HG02973 (cell line): ENCODE measurements at regions not wholly inside any gene's neighbourhood (a gene's known extent, or its start where the extent isn't known, plus 50 kb on each side); places are given as distances from the start of the nearest gene placed in this dataset.

Experiments used
- ATAC-seq: cut with Tn5 transposase; IDR thresholded peaks from one replicate; pipeline ENCODE4 v1.9.1; 2021; ENCODE audit warnings: moderate library complexity; ENCODE audit not compliant: unreplicated experiment

- ATAC-seq: no peak
These were observed 100.1 kb downstream of the HLX start for GRCh38 chr1:220979371-220979770.

DNA sequence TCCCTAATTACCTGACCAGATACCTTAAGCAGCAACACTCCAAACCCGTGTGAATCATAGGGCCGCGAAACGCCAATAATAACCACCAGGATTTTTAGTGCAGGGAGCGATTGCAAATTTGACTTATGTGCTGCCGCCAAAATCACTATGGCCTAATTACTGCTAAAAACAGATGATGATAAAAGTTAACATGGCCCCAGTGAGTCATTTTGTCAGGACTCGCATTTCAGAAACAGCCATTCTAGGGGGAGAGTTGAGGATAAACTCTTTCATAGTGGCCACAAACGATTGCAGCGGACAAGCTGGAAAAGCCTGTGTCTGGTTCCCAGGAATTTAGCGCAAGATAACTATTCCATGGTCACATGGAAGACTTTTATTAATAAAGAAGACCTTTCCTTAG, 103.4 kb downstream of the HLX start:
- ATAC-seq: no peak

GRCh38 chr1:220983877-220984635, 104.8 kb downstream of the HLX start:
- no peak for ATAC-seq

GRCh38 chr1:220990427-220991339, 111.4 kb downstream of the HLX start:
- ATAC-seq: no peak

- no peak for ATAC-seq
These were observed 112.3 kb downstream of the HLX start for GRCh38 chr1:220991506-220991905.

GRCh38 chr1:220991959-220992704, 112.9 kb downstream of the HLX start:
- no peak for ATAC-seq

- no peak for ATAC-seq
These were observed 113.4 kb downstream of the HLX start for GRCh38 chr1:220992705-220993052.

GRCh38 chr1:220994671-220995070, 115.4 kb downstream of the HLX start:
- ATAC-seq: no peak

DNA sequence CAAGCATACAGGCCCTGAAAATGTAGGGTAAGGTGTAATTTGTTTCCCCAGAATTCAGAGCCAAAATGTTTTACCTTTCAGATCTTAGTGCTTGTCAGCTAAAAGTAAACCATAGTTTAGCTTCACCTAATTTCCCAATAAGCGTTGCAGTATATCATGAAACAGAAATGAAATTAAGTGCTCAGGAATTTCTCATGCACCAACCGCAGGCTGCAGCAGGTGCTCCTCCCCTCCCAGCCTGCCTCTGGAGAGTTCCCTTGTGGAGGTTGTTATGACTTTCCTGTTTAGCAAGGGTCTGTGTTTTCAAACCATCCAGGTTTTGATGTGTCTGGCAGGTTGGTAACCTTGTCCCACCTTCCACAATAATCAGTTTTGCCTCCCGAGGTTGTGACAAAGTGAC, 118.5 kb downstream of the HLX start:
- no peak for ATAC-seq

- no peak for ATAC-seq
These were observed 120.9 kb downstream of the HLX start for GRCh38 chr1:220999872-221000863.

GRCh38 chr1:221001167-221001566, 121.9 kb downstream of the HLX start:
- no peak for ATAC-seq

- ATAC-seq: no peak
These were observed 123.4 kb downstream of the HLX start for GRCh38 chr1:221002601-221003000.

- ATAC-seq: no peak
These were observed 131.9 kb downstream of the HLX start for GRCh38 chr1:221011145-221011544.

GRCh38 chr1:221012120-221012519, 132.9 kb downstream of the HLX start:
- ATAC-seq: no peak

DNA sequence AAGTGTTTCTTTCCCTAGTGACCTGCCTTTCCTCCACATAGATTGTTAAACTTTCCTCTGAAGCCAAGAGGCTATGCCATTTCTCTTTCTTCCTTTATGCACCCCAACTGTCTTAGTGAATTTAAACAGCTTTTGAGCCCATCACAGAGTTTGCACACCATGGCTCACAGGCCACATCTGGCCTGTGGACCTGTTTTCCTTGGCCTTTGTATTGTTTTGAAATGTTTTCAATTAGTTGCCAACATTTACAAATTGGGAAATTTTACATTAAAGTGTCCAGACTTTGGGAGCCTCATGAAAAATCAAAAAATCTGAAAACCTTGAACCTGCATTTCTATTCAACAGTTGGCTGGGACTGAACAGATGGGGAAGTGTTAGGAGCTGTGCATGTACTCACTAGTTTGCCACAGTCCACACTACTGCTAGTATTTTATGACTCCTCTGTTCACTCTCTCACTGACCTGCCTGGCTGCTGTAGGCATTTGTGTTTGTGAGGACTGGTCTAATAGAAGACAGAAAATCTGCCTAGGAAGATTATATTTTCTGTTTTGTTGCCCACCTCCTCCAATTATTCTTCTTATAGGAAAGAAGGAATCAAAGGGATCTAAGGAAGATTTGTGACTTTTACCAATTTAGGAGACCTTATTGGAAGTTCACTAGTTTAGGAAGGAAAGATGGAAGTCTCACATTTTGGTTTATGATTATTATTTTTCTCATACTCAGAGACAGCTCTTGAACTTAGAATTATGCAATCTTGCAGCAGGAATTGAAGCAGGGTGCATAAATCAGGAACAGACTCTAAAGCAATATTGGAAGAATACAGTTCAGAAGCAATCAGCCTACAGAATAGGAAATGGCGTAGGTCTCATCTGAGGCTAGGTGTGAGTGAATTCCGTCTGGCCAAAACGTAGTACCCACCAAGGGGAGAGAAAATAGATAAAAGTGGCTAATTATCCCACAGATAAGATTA, 134.7 kb downstream of the HLX start:
- no peak for ATAC-seq

- no peak for ATAC-seq
These were observed 136.0 kb downstream of the HLX start for GRCh38 chr1:221015159-221015790.

DNA sequence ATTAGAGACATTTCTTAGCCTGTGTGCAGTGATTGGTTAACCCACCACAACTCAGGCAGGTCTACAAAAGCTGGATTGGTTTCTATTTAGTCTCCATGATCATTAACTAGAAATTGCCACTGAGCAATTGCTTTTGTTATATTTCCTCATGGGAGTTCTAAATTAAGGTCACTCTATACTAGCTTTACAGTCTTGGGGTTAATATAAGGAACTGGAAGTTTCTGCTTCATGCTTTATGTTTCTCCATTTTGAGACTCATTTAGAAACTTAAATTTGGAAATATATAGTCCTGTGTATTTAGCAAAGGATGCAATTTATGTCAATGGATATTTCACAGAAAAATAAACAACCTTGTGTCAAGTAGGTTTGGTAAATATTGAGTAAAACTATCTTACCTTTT, 137.5 kb downstream of the HLX start:
- no peak for ATAC-seq

DNA sequence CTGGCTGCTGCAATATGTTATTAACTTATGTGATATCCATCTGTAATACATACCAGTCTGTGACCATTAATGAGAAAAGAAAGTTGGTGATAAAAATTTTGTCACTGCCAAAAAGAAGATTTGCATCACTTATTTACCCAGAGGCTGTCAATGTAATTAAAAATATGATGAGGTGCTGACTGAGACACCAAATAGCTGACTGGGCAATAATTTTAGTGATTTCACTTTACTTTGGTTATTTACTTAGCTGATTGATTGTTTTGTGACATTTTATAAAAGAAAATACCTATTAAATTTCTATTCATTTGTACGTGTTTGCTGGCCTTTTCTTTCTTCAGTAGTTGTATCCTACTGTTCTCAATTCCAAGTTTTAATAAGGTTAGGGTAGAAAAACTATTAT, 139.2 kb downstream of the HLX start:
- ATAC-seq: no peak

DNA sequence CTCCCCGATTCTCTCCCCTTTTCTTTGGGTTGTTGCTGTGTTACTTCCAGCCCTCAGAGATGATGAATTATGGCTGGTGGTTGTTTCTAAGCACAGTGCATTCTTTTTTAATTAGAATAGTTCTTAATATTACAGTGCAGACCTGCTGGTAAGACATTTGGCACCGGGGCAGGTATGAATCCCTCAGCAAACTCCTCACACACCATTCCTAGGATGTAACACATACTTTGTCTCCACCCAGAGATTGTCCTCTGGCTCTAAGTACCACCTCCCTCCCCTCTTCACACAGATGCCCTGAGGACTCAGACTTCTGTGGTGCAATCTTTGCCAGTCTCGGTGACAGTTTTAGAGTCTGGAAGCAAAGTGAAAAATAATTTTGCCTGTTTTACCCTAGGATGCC, 143.1 kb downstream of the HLX start:
- ATAC-seq: no peak
